AG09309 (cell line): ENCODE measurements at regions not wholly inside any gene's neighbourhood (a gene's known extent, or its start where the extent isn't known, plus 50 kb on each side); places are given as distances from the start of the nearest gene placed in this dataset.

ENCODE experiments used
- DNase-seq: peaks from one replicate; pipeline ENCODE4 v3.0.0-alpha.2; 2010; ENCODE audit warnings: low read depth
- H3K4me3 ChIP-seq: 2 replicates; pipeline ENCODE4 v1.5.1; 2011; ENCODE audit warnings: mild to moderate bottlenecking, low read depth, low read length, moderate library complexity; ENCODE audit not compliant: control insufficient read depth
- TF ChIP-seq, protein P1 (sequence below): IDR thresholded peaks from 2 replicates; pipeline ENCODE4 v1.5.1; 2011; ENCODE audit warnings: mild to moderate bottlenecking, low read depth, low read length, inconsistent platforms; ENCODE audit not compliant: insufficient read depth, control insufficient read depth; ENCODE audit errors: missing control alignments

DNA sequence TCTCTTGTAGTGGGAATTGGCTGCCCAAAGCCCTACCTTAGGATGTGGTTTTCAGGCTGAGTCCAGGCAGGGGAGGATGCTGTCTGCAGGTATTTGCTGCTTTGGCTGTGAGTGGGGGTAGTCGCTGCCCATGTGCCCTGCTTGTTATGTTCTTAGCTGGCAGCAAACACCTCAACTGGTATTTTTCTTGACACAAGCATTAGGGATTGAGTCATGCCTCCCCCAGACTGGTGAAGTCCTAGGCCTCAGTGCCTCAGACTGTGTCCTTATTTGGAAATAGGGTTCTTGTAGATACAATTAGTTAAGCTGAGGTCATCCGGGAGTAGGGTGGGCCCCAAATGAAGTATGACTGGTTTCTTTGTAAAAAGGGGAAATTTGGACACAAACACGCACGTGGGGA, 808.3 kb upstream of the EEF2KMT start:
- no peak for DNase-seq
- no peak overlapping the region for H3K4me3 ChIP-seq
- TF ChIP-seq, protein P1, sequence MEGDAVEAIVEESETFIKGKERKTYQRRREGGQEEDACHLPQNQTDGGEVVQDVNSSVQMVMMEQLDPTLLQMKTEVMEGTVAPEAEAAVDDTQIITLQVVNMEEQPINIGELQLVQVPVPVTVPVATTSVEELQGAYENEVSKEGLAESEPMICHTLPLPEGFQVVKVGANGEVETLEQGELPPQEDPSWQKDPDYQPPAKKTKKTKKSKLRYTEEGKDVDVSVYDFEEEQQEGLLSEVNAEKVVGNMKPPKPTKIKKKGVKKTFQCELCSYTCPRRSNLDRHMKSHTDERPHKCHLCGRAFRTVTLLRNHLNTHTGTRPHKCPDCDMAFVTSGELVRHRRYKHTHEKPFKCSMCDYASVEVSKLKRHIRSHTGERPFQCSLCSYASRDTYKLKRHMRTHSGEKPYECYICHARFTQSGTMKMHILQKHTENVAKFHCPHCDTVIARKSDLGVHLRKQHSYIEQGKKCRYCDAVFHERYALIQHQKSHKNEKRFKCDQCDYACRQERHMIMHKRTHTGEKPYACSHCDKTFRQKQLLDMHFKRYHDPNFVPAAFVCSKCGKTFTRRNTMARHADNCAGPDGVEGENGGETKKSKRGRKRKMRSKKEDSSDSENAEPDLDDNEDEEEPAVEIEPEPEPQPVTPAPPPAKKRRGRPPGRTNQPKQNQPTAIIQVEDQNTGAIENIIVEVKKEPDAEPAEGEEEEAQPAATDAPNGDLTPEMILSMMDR: no peak

DNA sequence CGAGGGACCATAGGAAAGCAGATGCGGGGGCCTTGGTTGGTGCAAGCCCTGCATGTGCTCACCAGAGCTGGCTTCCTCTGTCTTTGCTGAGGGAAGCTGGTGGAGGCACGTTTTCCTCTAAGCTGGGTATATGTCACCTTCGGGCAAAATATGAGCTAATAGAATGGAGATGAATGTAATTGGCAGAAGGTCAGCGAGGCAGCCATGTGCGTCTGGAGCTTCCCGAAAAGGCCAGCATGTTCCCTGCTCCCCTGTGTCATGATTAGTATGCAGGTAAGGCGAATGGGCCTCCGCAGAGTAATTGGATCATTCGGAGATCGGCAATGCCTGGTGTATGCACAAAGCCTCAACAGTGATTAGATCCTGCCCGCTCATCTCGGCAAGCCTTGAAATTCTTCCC, 806.2 kb upstream of the EEF2KMT start:
- no peak for DNase-seq
- TF ChIP-seq, protein P1: no peak
- no peak overlapping the region for H3K4me3 ChIP-seq

DNA sequence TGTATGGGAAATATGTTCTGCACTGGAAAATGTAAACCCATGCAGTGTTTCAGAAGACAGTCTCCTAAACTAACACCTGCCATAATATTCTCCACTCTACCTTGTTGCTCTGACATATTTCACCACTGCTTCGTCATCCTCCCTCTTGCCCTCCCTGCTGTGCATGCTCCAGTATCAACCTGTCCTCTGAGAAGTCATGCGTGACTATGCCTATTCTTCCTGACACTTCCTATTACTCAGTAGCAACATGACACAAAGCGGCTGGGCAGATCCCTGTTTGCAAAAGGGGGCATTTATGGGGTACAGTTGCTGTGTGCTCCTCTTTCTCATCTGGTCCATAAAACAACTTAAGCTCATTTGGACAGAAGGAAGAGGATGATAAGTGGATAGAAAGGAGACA, 805.6 kb upstream of the EEF2KMT start:
- DNase-seq: no peak
- TF ChIP-seq, protein P1: no peak
- no peak overlapping the region for H3K4me3 ChIP-seq

DNA sequence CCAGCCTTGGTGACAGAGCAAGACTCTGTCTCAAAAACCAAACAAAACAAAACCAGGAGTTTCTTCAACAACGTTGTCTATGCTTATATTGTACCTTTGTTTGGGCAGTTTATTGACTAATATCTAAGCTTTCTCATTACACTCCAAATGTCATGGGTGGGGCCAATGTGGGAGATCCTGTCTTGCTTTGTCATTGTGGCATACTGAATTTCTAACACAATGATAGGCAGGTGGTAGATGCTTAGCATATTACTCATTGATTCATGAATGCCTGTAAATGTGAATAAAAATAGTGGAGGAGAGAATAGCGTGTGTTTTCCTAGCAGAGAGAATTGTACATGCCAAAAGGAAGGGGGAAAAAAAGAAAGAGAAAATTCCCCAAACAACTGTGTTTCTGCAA, 802.5 kb upstream of the EEF2KMT start:
- TF ChIP-seq, protein P1: no peak
- no peak for DNase-seq

DNA sequence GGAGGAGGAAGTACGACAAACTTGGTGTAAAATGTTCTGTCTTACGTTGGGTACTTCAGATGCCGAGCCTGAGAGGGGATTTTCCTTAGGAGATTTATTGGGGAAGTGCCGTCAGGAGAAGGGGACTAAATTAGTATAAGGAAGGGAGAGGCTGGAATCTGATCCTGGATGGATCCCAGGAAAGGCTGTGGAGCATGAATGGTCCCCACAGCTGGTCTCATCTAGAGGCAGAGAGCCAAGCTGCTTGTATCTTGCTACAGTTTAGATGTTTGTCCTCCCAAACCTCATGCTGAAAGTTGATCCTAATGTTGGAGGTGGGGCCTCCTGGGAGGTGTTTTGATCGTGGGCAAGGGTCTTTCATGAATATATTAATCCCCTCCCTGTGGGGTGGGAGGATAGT, 798.4 kb upstream of the EEF2KMT start:
- no peak overlapping the region for H3K4me3 ChIP-seq
- DNase-seq: no peak
- TF ChIP-seq, protein P1: no peak

More for the DNA sequence above, 802.5 kb upstream of the EEF2KMT start:
- no peak overlapping the region for H3K4me3 ChIP-seq

DNA sequence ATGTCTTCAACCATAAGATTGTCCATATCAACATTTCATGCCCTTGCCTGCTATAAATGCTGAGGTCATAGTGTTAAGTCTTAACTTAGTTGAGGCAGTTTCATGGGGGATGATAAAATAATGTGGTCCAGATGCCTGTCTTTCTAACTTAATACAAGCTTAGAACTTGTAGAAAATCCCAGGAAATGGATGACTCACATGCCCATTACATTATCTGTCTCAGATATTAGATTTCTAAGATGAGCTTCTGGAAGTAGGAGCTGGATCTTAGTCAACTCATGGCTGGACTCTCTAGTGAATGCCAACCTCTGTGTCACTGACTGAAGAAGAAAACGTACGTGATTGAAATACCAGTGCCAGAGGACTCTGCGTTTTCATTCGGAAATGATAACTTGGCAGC, 797.5 kb upstream of the EEF2KMT start:
- no peak for DNase-seq
- H3K4me3 ChIP-seq: no peak overlapping the region
- TF ChIP-seq, protein P1: no peak

DNA sequence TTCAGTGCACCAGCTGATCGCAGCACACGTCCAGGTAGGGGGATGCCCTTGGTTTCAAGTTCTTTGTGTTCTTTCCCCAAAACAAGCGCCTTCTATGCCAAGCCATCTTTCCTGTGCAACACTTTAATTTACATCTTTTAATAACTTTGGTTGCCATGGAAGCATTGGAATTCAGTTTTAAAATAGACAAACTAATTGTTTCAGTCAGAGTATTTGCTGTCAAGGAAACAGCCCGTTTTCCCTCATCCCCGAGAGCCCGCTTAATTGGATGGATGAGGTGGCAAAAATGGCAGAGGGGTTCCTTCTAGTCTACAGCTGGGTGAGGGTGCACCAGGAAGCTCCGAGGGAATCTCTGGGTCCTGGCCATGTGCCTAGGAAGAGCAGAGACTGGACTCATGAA, 793.7 kb upstream of the EEF2KMT start:
- no peak for DNase-seq
- no peak overlapping the region for H3K4me3 ChIP-seq
- TF ChIP-seq, protein P1: no peak
